DMS153 treated with DMSO at 0.1 percent for 48 hours (cell line): ENCODE measurements at regions not wholly inside any gene's neighbourhood (a gene's known extent, or its start where the extent isn't known, plus 50 kb on each side); places are given as distances from the start of the nearest gene placed in this dataset.

ENCODE experiments used
- DNase-seq: peaks from one replicate; lab custom pipeline; 2025; ENCODE audit not compliant: unreplicated experiment; lab: John Stamatoyannopoulos, UW

GRCh38 chrX:38886112-38886511 is 84.9 kb downstream of the MID1IP1 start:
- no peak for DNase-seq

GRCh38 chrX:38887222-38887621 is 86.0 kb downstream of the MID1IP1 start:
- DNase-seq: no peak

DNA sequence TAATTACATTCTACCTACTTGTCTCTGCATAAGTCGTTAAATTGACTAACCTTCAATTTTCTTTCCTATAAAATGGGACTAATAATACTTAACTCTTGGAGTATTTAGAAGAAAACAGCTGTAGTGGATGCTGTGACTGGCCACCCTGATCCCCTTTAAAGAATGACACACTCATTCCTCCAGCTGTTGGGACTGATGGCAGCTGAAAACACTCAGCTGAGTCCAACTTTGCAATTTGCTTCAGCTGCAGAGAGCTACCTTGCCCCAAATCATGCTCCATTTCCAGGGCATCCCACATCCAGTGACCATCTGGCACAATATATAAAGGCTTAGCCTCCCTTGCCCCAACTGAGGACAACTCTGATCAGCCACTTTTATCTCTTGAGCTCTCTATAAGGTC is 89.1 kb downstream of the MID1IP1 start:
- no peak for DNase-seq

DNA sequence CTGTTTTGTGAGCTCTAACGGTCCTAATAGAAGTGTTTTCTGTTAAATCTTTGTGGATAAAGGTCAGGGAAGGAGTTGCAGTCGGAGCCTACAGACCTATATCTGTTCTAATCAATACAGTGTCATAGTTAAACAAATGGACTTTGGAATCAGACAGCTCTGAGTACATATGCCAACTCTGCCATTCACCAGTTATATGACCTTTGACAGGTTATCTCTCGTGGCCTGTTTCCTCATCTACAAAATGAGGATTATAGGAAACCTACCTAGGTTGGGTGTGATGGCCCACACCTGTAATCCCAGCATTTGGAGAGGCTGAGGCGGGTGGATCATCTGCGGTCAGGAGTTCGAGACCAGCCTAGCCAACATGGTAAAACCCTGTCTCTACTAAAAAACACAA is 89.7 kb downstream of the MID1IP1 start:
- no peak for DNase-seq

- no peak for DNase-seq
Measured at GRCh38 chrX:38891641-38892413, 90.6 kb downstream of the MID1IP1 start.

DNA sequence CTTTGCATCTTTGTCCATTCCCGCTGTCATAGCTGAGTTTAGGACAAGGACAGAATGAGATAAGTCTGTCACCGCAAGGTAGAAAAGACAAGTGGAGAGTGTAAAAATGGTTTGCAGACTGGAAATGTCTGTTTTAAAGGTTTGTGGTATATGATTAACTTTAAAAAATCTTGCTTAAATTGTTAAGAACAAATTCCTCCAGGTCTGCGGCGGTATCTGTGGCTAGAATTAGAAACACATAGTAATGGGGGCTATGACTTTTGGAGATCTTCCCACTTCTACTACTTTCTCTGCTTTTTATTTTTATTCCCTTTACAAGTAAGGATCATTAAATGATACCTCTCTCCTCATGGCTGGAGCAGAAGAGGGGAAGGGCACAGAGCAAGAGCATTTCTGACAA is 92.2 kb downstream of the MID1IP1 start:
- no peak for DNase-seq

DNA sequence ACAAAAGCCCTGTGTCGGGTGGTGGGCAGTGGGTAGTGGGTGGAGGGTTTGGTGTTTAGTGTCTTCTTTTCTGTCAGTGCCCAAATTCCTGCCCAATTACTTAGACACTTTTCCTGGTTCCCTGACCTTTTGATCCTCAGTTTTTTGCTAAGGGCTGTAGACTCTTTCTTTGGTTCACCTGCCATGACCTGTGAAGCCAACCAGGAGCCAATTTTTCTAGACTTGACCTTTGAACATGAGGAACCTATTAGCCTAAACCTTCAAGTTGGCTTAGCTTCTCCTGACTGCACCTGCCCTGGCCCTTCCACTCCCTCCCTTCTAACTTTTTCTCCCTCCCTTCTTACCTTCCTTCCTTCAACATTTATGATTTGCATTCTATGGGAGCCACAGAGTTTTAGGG is 94.5 kb downstream of the MID1IP1 start:
- DNase-seq: no peak

DNA sequence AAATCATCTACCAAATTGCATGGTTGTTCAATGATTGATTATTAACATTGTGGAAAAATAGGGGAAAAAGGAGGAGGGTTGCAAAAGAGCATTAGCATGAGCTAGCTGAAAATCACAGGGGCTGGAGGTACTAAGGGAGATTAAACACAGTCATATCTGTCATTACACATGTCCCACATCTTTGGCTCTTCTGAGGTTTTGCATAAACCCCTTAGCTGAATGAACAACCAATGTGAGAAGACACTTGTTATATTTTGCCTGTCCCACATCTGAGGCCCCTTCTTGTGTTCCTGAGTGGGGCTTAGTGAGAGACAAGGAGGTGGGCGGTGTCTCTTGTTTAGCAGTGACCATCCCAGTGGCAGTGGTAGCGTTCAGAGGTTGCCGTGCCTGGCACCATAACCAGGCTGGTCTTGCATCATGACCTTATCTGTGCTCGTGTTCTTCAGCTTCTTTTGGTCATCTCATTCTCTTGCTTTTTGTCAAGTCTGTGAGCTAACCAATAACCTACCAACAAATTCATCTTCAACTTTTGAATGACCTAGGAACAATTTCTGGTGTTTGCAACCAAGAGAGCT is 95.6 kb downstream of the MID1IP1 start:
- no peak for DNase-seq

DNA sequence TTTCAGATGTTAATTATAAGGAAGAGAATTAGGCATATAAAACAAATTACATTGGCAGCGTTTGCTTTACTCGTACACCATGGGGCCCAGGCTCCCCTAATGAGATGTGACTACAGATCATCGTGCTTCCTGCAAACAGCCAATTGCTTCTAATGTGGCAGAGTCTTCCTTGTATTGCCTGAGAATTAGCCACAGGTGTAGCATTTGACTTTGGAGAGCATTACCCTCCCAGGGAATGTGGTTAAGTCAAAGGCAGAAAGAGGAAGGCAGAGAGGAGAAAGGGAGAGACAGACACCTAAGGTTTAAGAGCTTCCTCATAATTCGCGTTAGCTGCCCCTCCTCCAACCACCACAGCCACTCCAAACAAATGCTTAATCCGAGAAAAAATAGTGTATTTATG is 97.0 kb downstream of the MID1IP1 start:
- no peak for DNase-seq

- no peak for DNase-seq
Measured at GRCh38 chrX:38899650-38900049, 98.4 kb downstream of the MID1IP1 start.

GRCh38 chrX:38900719-38901118 is 99.5 kb downstream of the MID1IP1 start:
- no peak for DNase-seq

DNA sequence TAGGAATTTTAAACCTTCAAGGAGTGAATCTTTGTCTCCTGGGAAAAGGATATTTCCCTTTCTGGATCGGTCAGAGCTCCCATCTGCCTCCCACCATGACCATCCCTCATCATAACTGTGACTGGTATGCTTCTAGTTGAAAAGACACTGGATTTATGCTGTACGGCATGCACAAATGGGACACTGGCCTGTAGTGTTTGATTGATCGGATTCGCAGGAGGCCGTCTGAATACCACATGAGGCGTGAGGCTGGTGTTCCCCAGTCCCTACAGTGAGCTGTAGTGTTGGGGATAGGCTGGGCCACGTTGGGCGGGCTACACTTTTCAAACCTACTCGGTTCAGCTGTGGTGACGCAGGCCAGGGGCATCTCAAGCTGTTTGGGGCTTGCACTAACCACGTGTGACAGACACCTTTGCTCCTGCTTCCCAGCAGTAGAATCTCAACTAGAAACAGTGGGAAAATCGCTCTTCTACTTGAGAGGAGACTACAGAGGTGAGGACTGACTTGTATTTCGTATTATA is 101.8 kb downstream of the MID1IP1 start:
- no peak for DNase-seq

- no peak for DNase-seq
Measured at GRCh38 chrX:38916801-38917200, 115.5 kb downstream of the MID1IP1 start.

DNA sequence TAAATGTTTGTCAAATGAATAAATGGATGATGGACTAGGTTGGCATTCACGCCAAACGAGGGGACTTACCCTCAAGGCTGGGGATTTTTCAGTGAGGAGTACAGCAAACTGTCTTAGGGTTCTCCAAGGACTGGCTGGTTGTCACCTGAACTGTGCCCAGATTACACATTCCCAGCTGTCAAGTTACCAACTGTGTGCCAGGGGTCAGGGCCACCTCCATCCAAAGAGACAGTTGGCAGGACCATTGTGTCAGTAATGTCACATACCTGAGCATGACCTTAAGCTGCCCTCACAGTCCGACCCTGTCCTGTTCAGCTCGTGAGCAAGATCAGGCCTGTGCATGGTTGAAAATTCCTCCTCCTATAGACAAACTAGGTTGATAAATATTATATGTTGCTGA is 116.7 kb downstream of the MID1IP1 start:
- no peak for DNase-seq

DNA sequence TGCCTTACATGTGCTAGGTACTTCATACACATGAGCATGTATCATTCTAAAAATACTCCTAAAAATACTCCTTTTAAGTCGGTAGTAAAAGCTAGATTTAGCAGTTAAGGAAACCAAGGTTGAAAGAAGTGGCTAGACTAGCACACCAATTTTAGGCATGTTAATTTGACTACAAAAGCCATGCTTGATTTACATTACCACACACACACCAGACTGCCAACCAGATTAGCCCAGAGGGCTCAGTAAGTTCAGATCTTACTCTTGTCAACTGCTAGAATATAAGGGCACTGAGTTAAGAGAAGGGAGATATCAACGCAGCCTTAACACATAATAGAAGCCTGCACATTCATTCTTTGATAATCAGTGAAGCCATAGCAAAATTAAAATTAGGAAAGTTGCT is 117.9 kb downstream of the MID1IP1 start:
- no peak for DNase-seq

DNA sequence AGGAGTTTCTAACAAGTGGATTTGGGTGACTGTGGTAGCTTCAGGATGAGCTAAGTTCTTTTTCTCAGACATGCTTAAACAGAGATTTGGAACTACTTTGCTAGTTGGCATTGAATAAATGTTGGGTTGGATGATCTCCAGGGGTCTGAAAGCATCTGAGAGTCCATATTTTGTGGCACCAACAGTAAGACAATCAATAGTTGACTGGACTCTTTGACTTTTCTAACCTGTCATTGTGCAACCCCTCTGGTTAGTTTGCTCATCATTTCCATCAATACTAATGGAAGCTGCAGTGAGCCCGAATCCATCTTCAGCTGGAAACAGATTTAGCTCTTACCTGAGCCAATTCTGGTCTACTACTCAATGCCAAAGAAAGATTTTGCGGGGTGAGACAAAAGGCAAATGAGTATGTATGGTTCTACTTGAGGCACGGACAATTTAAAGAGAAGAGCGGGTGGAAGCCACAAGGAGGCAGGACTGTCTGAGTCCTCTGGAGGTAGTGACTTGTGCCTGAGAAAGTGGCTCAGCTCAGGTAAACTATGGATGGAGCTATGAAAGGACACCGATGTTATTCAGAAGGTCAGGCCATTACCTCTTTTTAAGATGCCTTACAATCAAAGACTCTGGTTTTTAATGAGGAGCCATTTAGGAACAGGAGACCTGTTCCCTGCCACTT is 118.7 kb downstream of the MID1IP1 start:
- no peak for DNase-seq

GRCh38 chrX:38923451-38923969 is 122.3 kb downstream of the MID1IP1 start:
- DNase-seq: no peak

- no peak for DNase-seq
Measured at GRCh38 chrX:38927592-38927991, 126.3 kb downstream of the MID1IP1 start.

DNA sequence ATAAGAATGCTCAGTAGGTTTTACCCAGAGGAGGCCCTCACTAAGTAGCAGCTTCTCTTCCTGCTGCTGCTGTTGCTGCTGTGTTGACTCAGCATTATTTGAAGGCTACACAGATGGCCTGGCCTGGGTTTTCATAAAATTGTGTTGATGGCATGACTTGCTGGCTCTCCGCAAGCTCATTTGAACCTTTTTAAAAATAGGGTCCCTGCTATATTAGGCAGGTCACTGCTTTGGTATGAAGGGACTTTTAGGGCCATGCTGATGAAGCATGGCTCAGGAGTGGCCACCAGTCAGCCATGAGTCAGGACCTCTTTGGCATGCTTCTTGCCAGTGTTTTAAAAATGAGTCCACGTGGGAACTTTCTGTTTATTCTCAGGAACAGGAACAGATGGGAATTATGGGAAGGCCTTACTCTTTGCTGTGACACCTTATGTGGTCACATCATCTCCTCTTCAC is 128.7 kb downstream of the MID1IP1 start:
- DNase-seq: no peak

DNA sequence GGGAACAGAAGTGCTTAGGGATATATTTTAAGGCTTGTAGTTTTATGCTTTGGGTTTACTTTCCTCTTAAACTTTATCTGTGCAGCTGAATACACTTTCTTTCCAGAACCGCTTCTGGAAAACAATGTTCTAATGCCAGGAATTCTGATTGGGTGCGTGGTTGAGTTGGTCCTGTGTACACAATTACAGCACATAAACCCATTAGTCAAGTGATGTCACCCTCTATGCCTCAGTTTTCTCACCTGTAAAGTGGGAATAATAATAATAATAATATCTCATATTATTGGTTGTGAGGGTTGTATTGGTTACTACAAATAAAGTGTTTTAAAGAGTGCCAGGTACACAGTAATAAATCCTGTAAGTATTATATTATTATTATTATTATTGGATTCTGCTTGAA is 129.2 kb downstream of the MID1IP1 start:
- DNase-seq: no peak

DNA sequence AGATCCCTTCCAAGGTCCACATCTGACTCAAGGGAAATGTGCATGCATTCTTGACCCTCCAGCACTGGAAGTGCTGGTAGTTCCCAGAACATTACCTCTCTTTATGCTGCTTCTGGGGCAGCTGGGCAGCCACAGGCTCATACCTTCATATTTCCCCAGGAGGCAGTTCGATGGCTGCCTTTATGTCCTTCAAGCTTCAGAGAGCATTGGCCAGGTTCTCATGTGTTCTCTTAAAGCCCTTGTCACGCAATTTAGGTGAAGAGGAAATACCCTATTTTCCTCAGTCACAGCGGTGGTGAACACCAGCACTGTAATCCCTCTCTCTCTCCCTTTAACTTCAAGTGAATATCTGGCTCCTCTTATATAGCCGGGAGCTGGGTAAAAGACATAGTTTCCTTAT is 134.3 kb downstream of the MID1IP1 start:
- DNase-seq: no peak

GRCh38 chrX:38937400-38937799 is 136.1 kb downstream of the MID1IP1 start:
- no peak for DNase-seq
